ENCODE measurements at regions not wholly inside any gene's neighbourhood (a gene's known extent, or its start where the extent isn't known, plus 50 kb on each side); places are given as distances from the start of the nearest gene placed in this dataset.
"Not testable (repeated sequence)": the region's sequence is repeated elsewhere in the genome, so short reads cannot be mapped to it uniquely, and the experiment has no call there.

GRCh38 chr18:30141506-30141905 is 901.0 kb downstream of the DSC3 start:
- not testable (repeated sequence) for DNase-seq

- no peak for DNase-seq
These were observed 902.8 kb downstream of the DSC3 start for GRCh38 chr18:30139631-30140287.

- DNase-seq = no peak
These were observed 906.6 kb downstream of the DSC3 start for GRCh38 chr18:30135938-30136337.

DNA sequence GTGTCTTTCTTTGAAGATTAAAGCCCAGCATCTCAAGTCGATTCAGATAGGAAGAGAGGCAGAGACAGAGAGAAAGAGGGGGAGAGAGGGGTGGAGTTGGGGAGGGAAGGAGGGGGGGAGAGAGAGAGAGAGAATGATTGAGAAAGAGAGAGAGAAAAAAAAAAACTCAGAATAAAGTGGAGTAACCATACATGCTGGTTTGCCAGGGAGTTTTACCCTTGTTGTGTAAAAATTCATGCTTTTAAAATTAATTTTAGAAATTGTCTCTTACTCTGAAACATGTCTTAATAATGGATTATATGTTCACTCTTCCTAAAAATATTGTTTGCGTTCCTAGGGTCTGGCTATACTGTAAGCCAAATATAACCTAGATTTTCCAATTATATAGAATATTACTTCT is 908.5 kb downstream of the DSC3 start:
- DNase-seq = no peak

- DNase-seq = no peak
These were observed 909.6 kb downstream of the DSC3 start for GRCh38 chr18:30132959-30133358.

DNA sequence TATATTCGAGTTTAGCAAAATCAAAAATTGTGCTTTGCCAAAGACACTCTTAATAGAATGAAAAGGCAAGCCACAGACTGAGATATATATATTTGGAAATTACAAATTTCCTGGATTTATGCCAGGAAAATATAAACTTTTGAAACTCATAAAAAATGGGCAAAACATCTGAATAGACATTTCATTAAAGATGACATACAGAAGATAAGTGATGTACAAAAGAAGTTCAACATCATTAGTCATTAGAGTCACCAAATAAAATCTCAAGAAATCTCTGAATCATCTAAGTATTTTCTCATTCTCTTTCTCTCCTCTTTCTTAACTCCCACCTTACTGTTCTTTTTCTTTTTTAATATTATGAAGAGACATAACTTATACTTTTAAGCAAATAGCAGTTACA is 921.1 kb downstream of the DSC3 start:
- no peak for DNase-seq

DNA sequence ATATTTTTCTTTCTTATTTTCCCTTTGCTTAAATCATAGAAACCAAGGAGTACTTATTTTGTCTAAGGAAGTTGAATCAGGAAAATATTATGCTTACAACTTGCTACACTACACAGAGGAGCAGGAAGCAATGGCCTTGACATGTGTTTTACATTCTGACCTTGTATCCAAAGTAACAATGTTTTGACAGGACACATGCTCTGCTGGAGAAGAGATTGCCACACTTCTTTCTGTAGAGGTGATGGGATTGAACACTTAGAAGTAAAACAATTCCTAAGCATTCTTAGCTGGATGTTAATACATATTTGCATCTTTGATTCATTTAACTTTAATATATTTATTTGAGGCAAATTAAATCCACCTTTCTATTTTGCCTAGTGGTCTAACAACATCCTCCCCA is 929.1 kb downstream of the DSC3 start:
- DNase-seq = no peak

DNA sequence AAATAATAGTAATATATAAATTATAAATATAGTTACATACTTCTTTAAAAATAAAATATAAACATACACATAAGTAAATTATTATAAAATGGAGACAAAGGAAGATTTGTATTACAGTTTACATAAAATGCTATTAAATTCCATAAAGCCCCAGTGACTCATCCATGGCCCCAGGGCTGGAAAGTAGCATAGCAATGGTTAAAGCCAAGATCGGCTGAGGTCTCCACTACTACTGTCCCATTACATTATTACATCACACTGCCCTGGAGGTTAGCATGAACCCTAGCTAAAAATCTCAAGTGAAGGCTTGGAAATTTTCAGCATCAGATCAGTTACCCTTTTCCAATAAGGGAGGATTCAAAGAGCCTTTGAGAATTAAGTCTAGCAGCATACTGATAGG is 936.2 kb downstream of the DSC3 start:
- no peak for DNase-seq

- DNase-seq = no peak
These were observed 938.7 kb downstream of the DSC3 start for GRCh38 chr18:30103881-30104280.

GRCh38 chr18:30096796-30097195 is 945.7 kb downstream of the DSC3 start:
- no peak for DNase-seq

DNA sequence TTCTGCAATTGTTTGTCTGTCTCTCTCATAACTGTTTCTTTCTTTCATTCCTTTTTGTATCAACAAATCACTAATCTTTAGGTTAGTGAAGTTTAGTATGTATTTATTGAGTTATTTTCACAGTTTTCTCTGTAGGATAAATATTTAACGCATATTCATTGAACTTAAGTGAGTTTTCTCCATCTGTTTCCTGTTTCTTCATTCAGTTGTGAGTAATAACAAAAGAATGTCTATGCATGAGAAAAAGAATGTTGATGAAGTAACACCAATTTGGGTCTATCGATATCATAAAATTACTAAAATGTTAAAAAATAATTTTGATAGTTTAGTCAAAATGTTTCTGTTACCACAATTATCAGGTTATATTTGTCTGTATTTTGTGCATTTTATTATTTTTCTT is 948.0 kb downstream of the DSC3 start:
- DNase-seq = no peak

DNA sequence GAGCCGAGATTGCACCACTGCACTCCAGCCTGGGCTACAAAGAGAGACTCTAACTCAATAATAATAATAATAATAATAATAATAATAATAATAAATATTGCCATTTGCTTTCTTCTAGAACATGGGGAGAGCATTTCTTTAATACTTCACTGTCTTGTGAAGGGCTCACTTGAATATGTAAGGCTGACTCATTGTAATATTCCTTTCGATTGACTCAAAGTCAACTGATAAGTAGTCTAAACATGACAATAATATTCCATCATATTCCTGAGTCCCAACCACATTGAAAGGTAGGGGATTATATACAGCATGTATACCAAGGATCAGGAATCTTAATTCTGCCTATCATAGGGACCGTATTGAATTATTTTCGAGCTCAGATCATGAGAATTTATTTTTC is 949.2 kb downstream of the DSC3 start:
- no peak for DNase-seq

GRCh38 chr18:30088238-30089015 is 954.1 kb downstream of the DSC3 start:
- DNase-seq = no peak

DNA sequence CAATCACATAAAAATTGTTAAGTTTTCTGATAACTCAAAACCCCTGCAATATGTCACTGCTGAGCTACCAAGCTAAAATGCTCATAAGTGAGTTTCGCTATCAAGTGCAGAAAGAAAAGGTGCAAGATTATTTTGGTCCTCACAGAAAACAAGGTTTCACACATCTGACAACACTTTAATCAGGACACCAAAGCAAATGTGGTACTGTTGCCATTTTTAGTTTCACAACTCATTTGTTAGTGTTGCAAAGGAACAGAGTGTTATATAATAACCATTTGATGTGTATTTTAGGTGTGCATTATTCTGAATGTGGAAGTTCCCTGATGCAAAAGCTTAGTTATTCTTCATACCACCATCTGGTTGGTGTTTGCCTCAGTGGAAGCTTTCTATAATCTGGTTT is 956.2 kb downstream of the DSC3 start:
- DNase-seq = no peak

GRCh38 chr18:30081122-30081521 is 961.4 kb downstream of the DSC3 start:
- DNase-seq = no peak

GRCh38 chr18:30072609-30073385 is 969.7 kb downstream of the DSC3 start:
- no peak for DNase-seq

GRCh38 chr18:30066288-30066687 is 976.3 kb downstream of the DSC3 start:
- DNase-seq = no peak

GRCh38 chr18:30057398-30057797 is 985.1 kb downstream of the DSC3 start:
- DNase-seq = no peak

DNA sequence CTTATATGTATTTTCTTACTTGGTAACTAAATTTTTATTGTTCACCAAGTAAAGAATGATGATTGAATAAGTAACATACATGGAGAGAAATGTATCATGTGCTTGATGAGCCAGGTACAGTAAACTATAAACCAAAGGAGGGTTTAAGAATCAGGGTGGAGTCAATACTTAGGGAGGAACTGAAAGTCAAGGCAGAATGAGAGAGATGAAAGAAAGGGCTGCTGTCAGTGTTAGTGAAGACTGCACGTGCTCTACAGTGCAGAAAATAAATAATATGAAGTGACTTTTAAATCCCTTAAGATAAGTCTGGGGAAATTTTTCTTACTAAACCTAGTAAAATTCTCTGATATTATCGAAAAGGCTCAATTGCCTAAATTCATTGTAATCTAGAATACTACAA is 986.0 kb downstream of the DSC3 start:
- no peak for DNase-seq

DNA sequence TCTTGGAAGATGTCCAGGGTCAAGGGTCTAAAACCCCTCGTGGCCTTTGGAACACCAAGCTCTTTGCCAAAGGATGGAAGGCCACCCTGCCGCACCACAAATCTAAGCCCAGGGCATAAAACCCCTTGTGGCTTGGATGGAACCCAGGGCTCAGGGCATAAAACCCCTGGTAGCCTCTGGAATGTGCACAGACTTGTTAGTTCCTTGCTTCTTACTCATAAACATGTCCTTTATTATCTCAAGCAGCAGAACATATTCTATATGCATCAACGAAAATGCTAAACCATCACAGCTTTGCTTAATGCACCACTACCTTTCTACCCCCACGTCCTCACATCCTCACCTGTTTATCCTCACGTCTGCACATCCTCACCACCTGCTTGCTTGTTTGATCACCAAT is 998.0 kb downstream of the DSC3 start:
- DNase-seq = no peak

- no peak for DNase-seq
These were observed 1003.3 kb downstream of the DSC3 start for GRCh38 chr18:30039201-30039600.

GRCh38 chr18:30034818-30035217 is 1007.7 kb downstream of the DSC3 start:
- DNase-seq = no peak

DNA sequence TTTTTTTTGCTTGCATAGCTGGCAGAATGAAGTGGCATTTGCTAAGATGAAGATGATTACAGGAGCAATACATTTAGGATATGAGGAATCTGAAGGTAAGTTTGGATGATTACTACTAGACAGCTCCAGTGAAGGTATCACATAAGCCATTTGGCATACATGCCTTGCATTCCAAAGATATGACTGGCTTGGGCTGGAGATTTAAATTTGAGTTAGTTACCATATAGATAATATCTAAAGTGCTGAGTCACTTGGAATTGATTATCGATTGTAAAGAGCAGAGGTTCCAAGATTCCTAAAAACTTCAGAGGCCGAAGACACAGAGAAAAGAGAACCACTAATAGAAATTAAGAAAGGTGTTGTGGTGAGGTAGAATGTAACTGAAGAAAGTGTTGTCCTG is 1026.4 kb downstream of the DSC3 start:
- no peak for DNase-seq

- no peak for DNase-seq
These were observed 1037.6 kb downstream of the DSC3 start for GRCh38 chr18:30004965-30005364.
